GM23338 (cell line): ENCODE measurements at regions not wholly inside any gene's neighbourhood (a gene's known extent, or its start where the extent isn't known, plus 50 kb on each side); places are given as distances from the start of the nearest gene placed in this dataset.
A peak's percentile ranks its signal among the peaks of the same experiment; 100 is the strongest.

Source experiments
- ATAC-seq: fragments of 200-7000 bp; cut with Tn5 transposase; 3 replicates; pipeline ENCODE4 v1.9.1; 2020
- DNase-seq: peaks from one replicate; pipeline ENCODE4 v3.0.0-alpha.2; 2015; ENCODE audit warnings: low spot score
- H2AFZ ChIP-seq: fragments of 200-600 bp; sonication (generic); 2 replicates; pipeline ENCODE4 v1.8.0; 2016; ENCODE audit warnings: antibody characterized with exemption, mild to moderate bottlenecking, moderate library complexity
- H3F3A ChIP-seq: fragments of 200-600 bp; sonication (generic); replicated peaks from 2 replicates; pipeline ENCODE4 v1.8.0; 2017; ENCODE audit warnings: antibody characterized with exemption, mixed run types, low read depth
- H3K27ac ChIP-seq: fragments of 200-600 bp; sonication (generic); 2 replicates; pipeline ENCODE4 v1.6.1; 2016; ENCODE audit warnings: low read depth
- H3K27me3 ChIP-seq: fragments of 200-600 bp; sonication (generic); 2 replicates; pipeline ENCODE4 v1.8.0; 2016; ENCODE audit warnings: mild to moderate bottlenecking, mixed run types, moderate library complexity; ENCODE audit not compliant: insufficient read depth
- H3K36me3 ChIP-seq: fragments of 200-600 bp; sonication (generic); 2 replicates; pipeline ENCODE4 v1.8.0; 2016; ENCODE audit warnings: mild to moderate bottlenecking; ENCODE audit not compliant: insufficient read depth
- H3K4me1 ChIP-seq: fragments of 200-600 bp; sonication (generic); 2 replicates; pipeline ENCODE4 v1.8.0; 2016; ENCODE audit warnings: mild to moderate bottlenecking, moderate library complexity; ENCODE audit not compliant: insufficient read depth
- H3K4me2 ChIP-seq: fragments of 200-600 bp; sonication (generic); 2 replicates; pipeline ENCODE4 v1.7.1; 2017; ENCODE audit warnings: mixed run types
- H3K4me3 ChIP-seq: fragments of 200-600 bp; sonication (generic); 2 replicates; pipeline ENCODE4 v1.6.1; 2016; ENCODE audit warnings: mixed run types
- H3K79me2 ChIP-seq: fragments of 200-600 bp; sonication (generic); replicated peaks from 2 replicates; pipeline ENCODE4 v1.8.0; 2017; ENCODE audit warnings: mild to moderate bottlenecking; ENCODE audit not compliant: insufficient read depth
- H3K9me2 ChIP-seq: fragments of 200-600 bp; sonication (generic); 2 replicates; pipeline ENCODE4 v1.8.0; 2017; ENCODE audit not compliant: insufficient read depth
- H4K20me1 ChIP-seq: fragments of 200-600 bp; sonication (generic); replicated peaks from 2 replicates; pipeline ENCODE4 v1.8.0; 2017; ENCODE audit warnings: mild to moderate bottlenecking; ENCODE audit not compliant: insufficient read depth
- H3K27ac Mint-ChIP-seq: 2 replicates; pipeline ENCODE4 v1.8.0; 2020; ENCODE audit warnings: inconsistent platforms, mild to moderate bottlenecking, moderate library complexity, mixed read lengths
- H3K27me3 Mint-ChIP-seq: 3 replicates; pipeline ENCODE4 v1.8.0; 2022; ENCODE audit warnings: low read depth, mild to moderate bottlenecking, moderate library complexity, mixed read lengths, inconsistent platforms; ENCODE audit not compliant: insufficient read depth, poor library complexity
- H3K36me3 Mint-ChIP-seq: 3 replicates; pipeline ENCODE4 v1.8.0; 2021; ENCODE audit warnings: low read depth, mild to moderate bottlenecking, inconsistent platforms, moderate library complexity, mixed read lengths
- H3K4me1 Mint-ChIP-seq: 3 replicates; pipeline ENCODE4 v1.8.0; 2020; ENCODE audit warnings: mild to moderate bottlenecking, inconsistent platforms, mixed read lengths
- H3K4me3 Mint-ChIP-seq: 3 replicates; pipeline ENCODE4 v1.8.0; 2021; ENCODE audit warnings: moderate library complexity, mild to moderate bottlenecking, inconsistent platforms, mixed read lengths
- H3K9me3 Mint-ChIP-seq: 3 replicates; pipeline ENCODE4 v1.8.0; 2020; ENCODE audit warnings: moderate library complexity, mild to moderate bottlenecking, inconsistent platforms, mixed read lengths
- EZH2 ChIP-seq: fragments of 200-600 bp; sonication (generic); IDR thresholded peaks from one replicate; pipeline ENCODE4 v1.8.0; 2017; ENCODE audit warnings: antibody characterized with exemption, mild to moderate bottlenecking, low read depth; ENCODE audit not compliant: unreplicated experiment
- EZH2phosphoT487 ChIP-seq: fragments of 200-600 bp; sonication (generic); IDR thresholded peaks from one replicate; pipeline ENCODE4 v1.8.1; 2018; ENCODE audit warnings: antibody characterized with exemption; ENCODE audit not compliant: unreplicated experiment
- POLR2AphosphoS5 ChIP-seq: IDR thresholded peaks from 2 replicates; pipeline ENCODE4 v1.6.1; 2016; ENCODE audit warnings: antibody characterized with exemption, low read depth
- ZNF114 ChIP-seq: fragments of 250-450 bp; sonication (Bioruptor Pico); IDR thresholded peaks from 2 replicates; pipeline ENCODE4 v1.5.0; 2020; ENCODE audit warnings: mild to moderate bottlenecking, moderate library complexity
- ZNF331 ChIP-seq: fragments of 250-450 bp; sonication (Bioruptor Pico); IDR thresholded peaks from 2 replicates; pipeline ENCODE4 v1.5.0; 2020; ENCODE audit warnings: low read depth, mild to moderate bottlenecking, moderate library complexity
- TF ChIP-seq, protein P1 (sequence below): IDR thresholded peaks from 2 replicates; pipeline ENCODE4 v1.6.1; 2016; ENCODE audit warnings: antibody characterized with exemption
- TF ChIP-seq, protein P2 (sequence below): fragments of 250-450 bp; sonication (Bioruptor Pico); IDR thresholded peaks from 2 replicates; pipeline ENCODE4 v1.5.0; 2020; ENCODE audit warnings: mild to moderate bottlenecking, moderate library complexity
- TF ChIP-seq, protein P3 (sequence below), 2 experiments: fragments of 200-600 bp in 1 of 2; sonication (generic) in 1 of 2; conservative IDR thresholded peaks; 2 replicates each; pipeline versions ENCODE4 v1.5.1 to v1.6.1; 2016 to 2017; ENCODE audit warnings: antibody characterized with exemption in 2 of 2, low read depth in 2 of 2, mild to moderate bottlenecking in 2 of 2, moderate library complexity in 1 of 2

DNA sequence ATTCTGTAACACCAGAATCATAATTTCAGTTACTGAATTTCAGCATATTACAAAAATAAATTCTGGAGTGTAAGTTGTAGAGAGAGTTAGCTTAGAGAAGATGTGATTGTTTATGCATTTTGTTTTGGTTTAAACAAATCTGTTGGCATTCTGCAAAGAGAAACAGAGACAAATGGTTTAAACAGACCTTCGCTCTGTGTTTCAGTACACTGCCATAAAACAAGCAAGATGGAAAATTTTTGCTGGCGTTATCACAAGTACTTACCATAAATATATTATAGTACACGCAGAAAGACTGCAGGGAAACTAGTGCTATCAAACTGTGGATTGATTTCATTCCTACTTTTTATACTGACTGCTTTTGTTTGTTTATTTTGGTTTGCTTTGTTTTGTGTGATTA lies 850.3 kb upstream of the FOXG1 start (continued):
- TF ChIP-seq, protein P1, sequence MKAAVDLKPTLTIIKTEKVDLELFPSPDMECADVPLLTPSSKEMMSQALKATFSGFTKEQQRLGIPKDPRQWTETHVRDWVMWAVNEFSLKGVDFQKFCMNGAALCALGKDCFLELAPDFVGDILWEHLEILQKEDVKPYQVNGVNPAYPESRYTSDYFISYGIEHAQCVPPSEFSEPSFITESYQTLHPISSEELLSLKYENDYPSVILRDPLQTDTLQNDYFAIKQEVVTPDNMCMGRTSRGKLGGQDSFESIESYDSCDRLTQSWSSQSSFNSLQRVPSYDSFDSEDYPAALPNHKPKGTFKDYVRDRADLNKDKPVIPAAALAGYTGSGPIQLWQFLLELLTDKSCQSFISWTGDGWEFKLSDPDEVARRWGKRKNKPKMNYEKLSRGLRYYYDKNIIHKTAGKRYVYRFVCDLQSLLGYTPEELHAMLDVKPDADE: no peak
- no peak for TF ChIP-seq POLR2AphosphoS5

DNA sequence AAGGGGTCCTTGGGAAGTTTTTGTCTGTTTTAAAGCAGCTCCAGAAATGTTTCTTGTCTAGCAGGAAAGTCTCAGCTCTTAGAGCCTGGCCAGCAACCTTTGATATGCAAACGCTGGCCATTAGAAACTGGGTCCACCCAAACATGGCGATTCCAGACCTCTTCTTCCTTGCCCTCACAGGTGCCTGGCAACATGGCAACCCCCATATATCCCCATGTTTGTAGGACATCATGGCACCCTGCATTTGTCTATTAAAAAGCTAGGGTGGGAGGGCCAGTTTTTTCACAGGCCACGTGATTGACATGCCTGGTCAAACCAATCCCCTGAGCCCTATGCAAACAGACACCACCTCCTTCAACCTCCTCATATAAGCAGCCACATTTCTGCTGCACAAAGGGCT lies 848.7 kb upstream of the FOXG1 start:
- TF ChIP-seq EZH2: no peak
- ATAC-seq: no peak
- Histone ChIP-seq H3F3A (no peaks in the 10 kb centered on the region), H3K4me3 (no peak overlapping the region), H3K27ac (no peak overlapping the region), H3K36me3 (no peaks in the 10 kb centered on the region; the same call in 1 of the 2 replicates), H3K4me2 (peak overlapping the region; percentile 58; the same call in 1 of the 2 replicates), H3K4me1 (peaks cover 6% of the 10 kb centered on the region; the same call in 1 of the 2 replicates), H3K79me2 (no peaks in the 10 kb centered on the region), H2AFZ (no peak overlapping the region; the same call in 1 of the 2 replicates), H4K20me1 (no peaks in the 10 kb centered on the region), H3K9me2 (no peaks in the 10 kb centered on the region), H3K27me3 (no peaks in the 10 kb centered on the region)
- Mint-ChIP-seq H3K27me3 (peaks cover 2% of the 10 kb centered on the region), H3K9me3 (peaks cover 12% of the 10 kb centered on the region; the same call in 2 of the 3 replicates), H3K4me3 (no peak overlapping the region), H3K27ac (no peak overlapping the region), H3K4me1 (peaks cover 6% of the 10 kb centered on the region; the same call in 2 of the 3 replicates), H3K36me3 (peaks cover 3% of the 10 kb centered on the region; the same call in 2 of the 3 replicates)
- DNase-seq: peak; percentile 28

DNA sequence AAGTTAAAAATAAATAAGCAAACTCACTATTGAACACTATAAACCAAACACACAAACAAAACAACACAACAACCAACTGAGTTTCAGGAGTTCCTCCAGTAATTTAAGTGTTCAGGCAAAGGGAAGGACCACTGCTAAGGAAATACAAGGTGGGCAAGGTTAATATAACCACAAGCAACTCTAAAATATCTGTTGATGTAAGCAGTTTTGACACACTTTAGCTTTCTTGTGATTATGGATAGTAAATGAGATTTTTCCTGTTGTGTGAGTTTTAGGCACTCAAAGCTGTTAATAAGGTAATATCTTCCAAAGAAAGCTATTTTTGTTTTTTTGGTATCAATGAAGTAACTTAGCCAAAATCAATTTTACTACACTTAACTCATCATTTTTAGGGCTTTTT lies 839.1 kb upstream of the FOXG1 start:
- H3K4me3 Mint-ChIP-seq: no peak overlapping the region
- no peaks in the 10 kb centered on the region for H3K79me2 ChIP-seq
- H3K27me3 ChIP-seq: no peaks in the 10 kb centered on the region
- H3K27me3 Mint-ChIP-seq: no peaks in the 10 kb centered on the region
- H3K4me1 Mint-ChIP-seq: peaks cover 17% of the 10 kb centered on the region; the same call in 2 of the 3 replicates
- H3K4me3 ChIP-seq: no peak overlapping the region
- no peak overlapping the region for H3K4me2 ChIP-seq
- H3K9me2 ChIP-seq: no peaks in the 10 kb centered on the region
- H3K9me3 Mint-ChIP-seq: peaks cover 11% of the 10 kb centered on the region; the same call in 2 of the 3 replicates
- H3K36me3 ChIP-seq: no peaks in the 10 kb centered on the region
- peaks cover 15% of the 10 kb centered on the region for H3K4me1 ChIP-seq
- DNase-seq (no peak), ATAC-seq (no peak)
- no peaks in the 10 kb centered on the region for H4K20me1 ChIP-seq
- no peaks in the 10 kb centered on the region for H3F3A ChIP-seq
- TF ChIP-seq EZH2phosphoT487 (no peak), ZNF114 (no peak), EZH2 (no peak), ZNF331 (CRISPR knock-in tag) (no peak)
- TF ChIP-seq, protein P2, sequence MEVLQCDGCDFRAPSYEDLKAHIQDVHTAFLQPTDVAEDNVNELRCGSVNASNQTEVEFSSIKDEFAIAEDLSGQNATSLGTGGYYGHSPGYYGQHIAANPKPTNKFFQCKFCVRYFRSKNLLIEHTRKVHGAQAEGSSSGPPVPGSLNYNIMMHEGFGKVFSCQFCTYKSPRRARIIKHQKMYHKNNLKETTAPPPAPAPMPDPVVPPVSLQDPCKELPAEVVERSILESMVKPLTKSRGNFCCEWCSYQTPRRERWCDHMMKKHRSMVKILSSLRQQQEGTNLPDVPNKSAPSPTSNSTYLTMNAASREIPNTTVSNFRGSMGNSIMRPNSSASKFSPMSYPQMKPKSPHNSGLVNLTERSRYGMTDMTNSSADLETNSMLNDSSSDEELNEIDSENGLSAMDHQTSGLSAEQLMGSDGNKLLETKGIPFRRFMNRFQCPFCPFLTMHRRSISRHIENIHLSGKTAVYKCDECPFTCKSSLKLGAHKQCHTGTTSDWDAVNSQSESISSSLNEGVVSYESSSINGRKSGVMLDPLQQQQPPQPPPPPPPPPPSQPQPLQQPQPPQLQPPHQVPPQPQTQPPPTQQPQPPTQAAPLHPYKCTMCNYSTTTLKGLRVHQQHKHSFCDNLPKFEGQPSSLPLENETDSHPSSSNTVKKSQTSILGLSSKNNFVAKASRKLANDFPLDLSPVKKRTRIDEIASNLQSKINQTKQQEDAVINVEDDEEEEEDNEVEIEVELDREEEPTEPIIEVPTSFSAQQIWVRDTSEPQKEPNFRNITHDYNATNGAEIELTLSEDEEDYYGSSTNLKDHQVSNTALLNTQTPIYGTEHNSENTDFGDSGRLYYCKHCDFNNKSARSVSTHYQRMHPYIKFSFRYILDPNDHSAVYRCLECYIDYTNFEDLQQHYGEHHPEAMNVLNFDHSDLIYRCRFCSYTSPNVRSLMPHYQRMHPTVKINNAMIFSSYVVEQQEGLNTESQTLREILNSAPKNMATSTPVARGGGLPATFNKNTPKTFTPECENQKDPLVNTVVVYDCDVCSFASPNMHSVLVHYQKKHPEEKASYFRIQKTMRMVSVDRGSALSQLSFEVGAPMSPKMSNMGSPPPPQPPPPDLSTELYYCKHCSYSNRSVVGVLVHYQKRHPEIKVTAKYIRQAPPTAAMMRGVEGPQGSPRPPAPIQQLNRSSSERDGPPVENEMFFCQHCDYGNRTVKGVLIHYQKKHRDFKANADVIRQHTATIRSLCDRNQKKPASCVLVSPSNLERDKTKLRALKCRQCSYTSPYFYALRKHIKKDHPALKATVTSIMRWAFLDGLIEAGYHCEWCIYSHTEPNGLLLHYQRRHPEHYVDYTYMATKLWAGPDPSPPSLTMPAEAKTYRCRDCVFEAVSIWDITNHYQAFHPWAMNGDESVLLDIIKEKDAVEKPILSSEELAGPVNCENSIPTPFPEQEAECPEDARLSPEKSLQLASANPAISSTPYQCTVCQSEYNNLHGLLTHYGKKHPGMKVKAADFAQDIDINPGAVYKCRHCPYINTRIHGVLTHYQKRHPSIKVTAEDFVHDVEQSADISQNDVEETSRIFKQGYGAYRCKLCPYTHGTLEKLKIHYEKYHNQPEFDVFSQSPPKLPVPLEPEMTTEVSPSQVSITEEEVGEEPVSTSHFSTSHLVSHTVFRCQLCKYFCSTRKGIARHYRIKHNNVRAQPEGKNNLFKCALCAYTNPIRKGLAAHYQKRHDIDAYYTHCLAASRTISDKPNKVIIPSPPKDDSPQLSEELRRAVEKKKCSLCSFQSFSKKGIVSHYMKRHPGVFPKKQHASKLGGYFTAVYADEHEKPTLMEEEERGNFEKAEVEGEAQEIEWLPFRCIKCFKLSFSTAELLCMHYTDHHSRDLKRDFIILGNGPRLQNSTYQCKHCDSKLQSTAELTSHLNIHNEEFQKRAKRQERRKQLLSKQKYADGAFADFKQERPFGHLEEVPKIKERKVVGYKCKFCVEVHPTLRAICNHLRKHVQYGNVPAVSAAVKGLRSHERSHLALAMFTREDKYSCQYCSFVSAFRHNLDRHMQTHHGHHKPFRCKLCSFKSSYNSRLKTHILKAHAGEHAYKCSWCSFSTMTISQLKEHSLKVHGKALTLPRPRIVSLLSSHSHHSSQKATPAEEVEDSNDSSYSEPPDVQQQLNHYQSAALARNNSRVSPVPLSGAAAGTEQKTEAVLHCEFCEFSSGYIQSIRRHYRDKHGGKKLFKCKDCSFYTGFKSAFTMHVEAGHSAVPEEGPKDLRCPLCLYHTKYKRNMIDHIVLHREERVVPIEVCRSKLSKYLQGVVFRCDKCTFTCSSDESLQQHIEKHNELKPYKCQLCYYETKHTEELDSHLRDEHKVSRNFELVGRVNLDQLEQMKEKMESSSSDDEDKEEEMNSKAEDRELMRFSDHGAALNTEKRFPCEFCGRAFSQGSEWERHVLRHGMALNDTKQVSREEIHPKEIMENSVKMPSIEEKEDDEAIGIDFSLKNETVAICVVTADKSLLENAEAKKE (CRISPR knock-in tag): no peak
- TF ChIP-seq, protein P3, sequence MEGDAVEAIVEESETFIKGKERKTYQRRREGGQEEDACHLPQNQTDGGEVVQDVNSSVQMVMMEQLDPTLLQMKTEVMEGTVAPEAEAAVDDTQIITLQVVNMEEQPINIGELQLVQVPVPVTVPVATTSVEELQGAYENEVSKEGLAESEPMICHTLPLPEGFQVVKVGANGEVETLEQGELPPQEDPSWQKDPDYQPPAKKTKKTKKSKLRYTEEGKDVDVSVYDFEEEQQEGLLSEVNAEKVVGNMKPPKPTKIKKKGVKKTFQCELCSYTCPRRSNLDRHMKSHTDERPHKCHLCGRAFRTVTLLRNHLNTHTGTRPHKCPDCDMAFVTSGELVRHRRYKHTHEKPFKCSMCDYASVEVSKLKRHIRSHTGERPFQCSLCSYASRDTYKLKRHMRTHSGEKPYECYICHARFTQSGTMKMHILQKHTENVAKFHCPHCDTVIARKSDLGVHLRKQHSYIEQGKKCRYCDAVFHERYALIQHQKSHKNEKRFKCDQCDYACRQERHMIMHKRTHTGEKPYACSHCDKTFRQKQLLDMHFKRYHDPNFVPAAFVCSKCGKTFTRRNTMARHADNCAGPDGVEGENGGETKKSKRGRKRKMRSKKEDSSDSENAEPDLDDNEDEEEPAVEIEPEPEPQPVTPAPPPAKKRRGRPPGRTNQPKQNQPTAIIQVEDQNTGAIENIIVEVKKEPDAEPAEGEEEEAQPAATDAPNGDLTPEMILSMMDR (conservative IDR thresholded peaks at IDR 0.05; ENCODE audit: low read depth in 2 of 2): no peak
- H3K27ac Mint-ChIP-seq: peak overlapping the region; percentile 53; the same call in 1 of the 2 replicates
- H3K27ac ChIP-seq: no peak overlapping the region
- no peak overlapping the region for H2AFZ ChIP-seq
- peaks cover 6% of the 10 kb centered on the region; the same call in 2 of the 3 replicates for H3K36me3 Mint-ChIP-seq
